K562 (cell line): ENCODE measurements at regions not wholly inside any gene's neighbourhood (a gene's known extent, or its start where the extent isn't known, plus 50 kb on each side); places are given as distances from the start of the nearest gene placed in this dataset.

Experiments used
- E2F8 ChIP-seq: fragments of 450-650 bp; IDR thresholded peaks from 2 replicates; pipeline ENCODE4 v1.7.1; 2018; ENCODE audit warnings: mild to moderate bottlenecking, low read depth; ENCODE audit not compliant: partially characterized antibody
- HDAC1 ChIP-seq, 2 experiments: fragments of 450-650 bp; IDR thresholded peaks; 2 replicates each; pipeline ENCODE4 v1.6.1; 2016 to 2017; ENCODE audit warnings: inconsistent platforms in 1 of 2, mild to moderate bottlenecking in 1 of 2, moderate library complexity in 1 of 2
- PATZ1 ChIP-seq: fragments of 250-450 bp; sonication (Bioruptor Pico); IDR thresholded peaks from 2 replicates; pipeline ENCODE4 v1.5.0; 2020; ENCODE audit warnings: mild to moderate bottlenecking, borderline replicate concordance
- REST ChIP-seq, 2 experiments: fragments of 450-650 bp; formaldehyde crosslinking in 1 of 2; IDR thresholded peaks; 2 replicates each; pipeline versions ENCODE4 v1.4.0 to v1.6.1; 2014 to 2020; ENCODE audit warnings: mild to moderate bottlenecking in 2 of 2, borderline replicate concordance in 1 of 2, low read depth in 1 of 2
- ZNF274 ChIP-seq: IDR thresholded peaks from 2 replicates; pipeline ENCODE4 v1.6.1; 2011; ENCODE audit warnings: low read depth, mild to moderate bottlenecking, low read length, moderate library complexity, borderline replicate concordance
- ZNF561 ChIP-seq: fragments of 450-650 bp; formaldehyde crosslinking; conservative IDR thresholded peaks from 2 replicates; pipeline ENCODE4 v1.4.0; 2020; ENCODE audit warnings: mild to moderate bottlenecking, moderate library complexity
- ZSCAN32 ChIP-seq: fragments of 450-650 bp; formaldehyde crosslinking; IDR thresholded peaks from 2 replicates; pipeline ENCODE4 v1.4.0; 2020; ENCODE audit warnings: mild to moderate bottlenecking, moderate library complexity
- TF ChIP-seq, protein P1 (sequence below), 2 experiments: fragments of 450-650 bp; IDR thresholded peaks; 2 replicates each; pipeline ENCODE4 v1.6.1; 2018; ENCODE audit warnings: mild to moderate bottlenecking in 2 of 2, low read depth in 1 of 2; ENCODE audit not compliant: partially characterized antibody in 2 of 2

DNA sequence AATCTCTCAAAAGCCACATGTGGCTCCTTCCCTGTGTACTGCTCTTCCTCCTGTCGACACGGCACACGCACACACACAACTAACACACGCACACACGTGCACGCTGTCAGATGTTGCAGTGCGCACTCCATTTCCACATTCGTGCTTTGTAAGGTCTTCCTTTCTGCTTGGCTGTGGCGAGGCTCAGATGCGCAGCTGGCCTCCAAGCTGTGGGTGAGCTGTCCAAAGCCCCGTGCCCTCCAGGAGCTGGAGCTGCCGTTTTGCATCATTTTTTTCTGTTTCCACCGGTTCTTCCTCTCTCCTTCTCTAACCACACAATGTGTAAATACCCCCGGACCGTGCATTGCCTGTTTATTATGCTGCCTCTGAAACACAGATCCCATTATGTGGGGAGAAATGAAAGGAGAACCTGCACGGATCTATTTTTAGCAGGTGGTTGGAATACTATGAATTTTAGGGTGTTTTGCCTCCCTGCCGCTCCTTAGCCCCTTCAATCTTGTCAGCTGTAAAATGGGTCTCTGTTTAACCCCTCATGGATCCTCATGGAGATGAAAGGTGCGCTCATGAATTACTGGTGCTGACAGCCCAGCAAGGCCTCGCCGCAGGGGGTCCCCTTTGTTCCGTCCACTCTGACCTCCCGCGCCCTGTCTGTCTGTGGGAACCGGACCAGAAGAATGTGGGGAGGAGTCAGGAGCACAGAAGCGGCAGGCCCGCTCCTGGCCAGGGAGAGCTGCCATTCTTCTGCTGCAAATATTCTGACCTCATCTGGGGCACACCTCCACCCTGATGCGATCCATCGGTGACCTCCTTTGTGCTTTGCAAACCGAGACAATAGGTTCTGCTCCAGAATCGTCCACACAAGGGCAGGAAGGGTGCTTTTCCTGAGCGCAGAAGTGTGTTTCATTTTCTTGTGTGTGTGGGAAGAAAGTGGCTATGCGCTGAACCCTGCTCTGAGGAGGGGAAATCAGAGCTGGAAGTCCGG is 137.7 kb downstream of the SOX1 start:
- TF ChIP-seq E2F8 (no peak), ZNF274 (no peak), ZSCAN32 (no peak), ZNF561 (no peak), REST (IDR thresholded peaks at IDR 0.05; ENCODE audit: borderline replicate concordance) (no peak), REST (CRISPR knock-in tag; IDR thresholded peaks at IDR 0.05; ENCODE audit: low read depth) (no peak), PATZ1 (CRISPR knock-in tag) (no peak), HDAC1 (IDR thresholded peaks at IDR 0.05) (no peak)
- TF ChIP-seq, protein P1, sequence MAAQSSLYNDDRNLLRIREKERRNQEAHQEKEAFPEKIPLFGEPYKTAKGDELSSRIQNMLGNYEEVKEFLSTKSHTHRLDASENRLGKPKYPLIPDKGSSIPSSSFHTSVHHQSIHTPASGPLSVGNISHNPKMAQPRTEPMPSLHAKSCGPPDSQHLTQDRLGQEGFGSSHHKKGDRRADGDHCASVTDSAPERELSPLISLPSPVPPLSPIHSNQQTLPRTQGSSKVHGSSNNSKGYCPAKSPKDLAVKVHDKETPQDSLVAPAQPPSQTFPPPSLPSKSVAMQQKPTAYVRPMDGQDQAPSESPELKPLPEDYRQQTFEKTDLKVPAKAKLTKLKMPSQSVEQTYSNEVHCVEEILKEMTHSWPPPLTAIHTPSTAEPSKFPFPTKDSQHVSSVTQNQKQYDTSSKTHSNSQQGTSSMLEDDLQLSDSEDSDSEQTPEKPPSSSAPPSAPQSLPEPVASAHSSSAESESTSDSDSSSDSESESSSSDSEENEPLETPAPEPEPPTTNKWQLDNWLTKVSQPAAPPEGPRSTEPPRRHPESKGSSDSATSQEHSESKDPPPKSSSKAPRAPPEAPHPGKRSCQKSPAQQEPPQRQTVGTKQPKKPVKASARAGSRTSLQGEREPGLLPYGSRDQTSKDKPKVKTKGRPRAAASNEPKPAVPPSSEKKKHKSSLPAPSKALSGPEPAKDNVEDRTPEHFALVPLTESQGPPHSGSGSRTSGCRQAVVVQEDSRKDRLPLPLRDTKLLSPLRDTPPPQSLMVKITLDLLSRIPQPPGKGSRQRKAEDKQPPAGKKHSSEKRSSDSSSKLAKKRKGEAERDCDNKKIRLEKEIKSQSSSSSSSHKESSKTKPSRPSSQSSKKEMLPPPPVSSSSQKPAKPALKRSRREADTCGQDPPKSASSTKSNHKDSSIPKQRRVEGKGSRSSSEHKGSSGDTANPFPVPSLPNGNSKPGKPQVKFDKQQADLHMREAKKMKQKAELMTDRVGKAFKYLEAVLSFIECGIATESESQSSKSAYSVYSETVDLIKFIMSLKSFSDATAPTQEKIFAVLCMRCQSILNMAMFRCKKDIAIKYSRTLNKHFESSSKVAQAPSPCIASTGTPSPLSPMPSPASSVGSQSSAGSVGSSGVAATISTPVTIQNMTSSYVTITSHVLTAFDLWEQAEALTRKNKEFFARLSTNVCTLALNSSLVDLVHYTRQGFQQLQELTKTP (IDR thresholded peaks at IDR 0.05; ENCODE audit: low read depth in 1 of 2, partially characterized antibody in 2 of 2) = no peak
